ENCODE measurements at regions not wholly inside any gene's neighbourhood (a gene's known extent, or its start where the extent isn't known, plus 50 kb on each side); places are given as distances from the start of the nearest gene placed in this dataset.

DNA sequence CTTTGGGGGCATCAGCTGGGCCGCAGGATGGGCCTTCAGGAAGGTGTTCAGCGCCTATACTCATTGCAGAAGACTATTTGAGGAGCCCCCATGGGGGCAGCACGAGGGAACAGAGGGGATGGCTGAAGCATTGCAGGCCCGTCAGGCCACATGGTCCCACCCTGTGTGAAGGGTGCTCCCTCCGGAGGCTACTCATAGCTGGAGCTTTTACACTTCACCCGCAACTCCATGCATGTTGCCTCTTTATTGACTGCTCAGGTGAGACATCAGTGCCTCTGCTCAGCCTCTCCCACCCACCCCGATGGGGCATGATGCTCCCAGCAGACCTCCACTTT, 1500.9 kb downstream of the TBC1D22A start:
- DNase-seq, result no peak

DNA sequence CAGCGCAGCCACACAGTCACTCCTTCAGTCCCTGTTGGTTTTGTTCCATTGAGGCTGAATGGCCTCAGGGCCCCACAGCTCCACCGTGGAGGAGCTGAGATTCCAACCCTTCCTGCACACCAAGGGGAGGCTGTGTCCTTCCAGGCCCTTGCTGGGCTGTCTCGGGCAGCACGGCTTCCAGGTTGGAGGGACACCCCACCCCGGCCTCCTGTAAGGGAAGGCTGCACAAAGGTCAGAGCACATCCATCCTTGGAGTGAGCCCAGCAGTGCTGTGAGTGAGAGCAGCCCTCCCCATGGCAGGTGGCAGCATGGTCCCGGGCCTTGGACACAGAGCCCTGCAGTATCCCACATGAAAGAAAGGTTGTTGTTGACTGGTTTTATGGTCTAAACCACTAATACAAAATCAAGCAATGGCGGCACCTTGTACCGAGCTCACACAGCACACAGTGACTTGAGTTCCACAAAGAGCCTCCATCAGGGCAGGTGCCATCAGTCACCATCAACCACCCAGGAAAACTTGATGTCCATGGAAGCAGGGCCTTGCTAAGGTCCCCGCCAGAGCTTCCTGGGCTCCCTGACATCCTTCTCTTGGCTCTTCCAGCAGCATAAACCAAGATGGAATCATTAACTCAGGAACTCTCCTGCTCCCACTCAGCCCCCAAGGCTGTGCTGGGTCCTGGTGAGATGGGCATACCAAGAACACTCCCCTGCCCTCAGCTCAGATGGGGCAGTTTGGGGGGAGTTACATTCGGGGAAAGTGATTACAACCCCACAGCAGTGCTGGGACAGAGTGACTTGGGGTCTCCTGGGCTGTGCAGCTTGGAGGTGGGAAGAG, 1500.4 kb downstream of the TBC1D22A start:
- DNase-seq, result no peak

GRCh38 chr22:48261706-48262105, 1499.3 kb downstream of the TBC1D22A start:
- no peak for DNase-seq

- DNase-seq, result no peak
Observed at GRCh38 chr22:48261048-48261621, 1498.7 kb downstream of the TBC1D22A start.

GRCh38 chr22:48259991-48260670, 1497.7 kb downstream of the TBC1D22A start:
- DNase-seq, result no peak

GRCh38 chr22:48258811-48259210, 1496.4 kb downstream of the TBC1D22A start:
- no peak for DNase-seq

- DNase-seq, result no peak
Observed at GRCh38 chr22:48258064-48258701, 1495.7 kb downstream of the TBC1D22A start.

DNA sequence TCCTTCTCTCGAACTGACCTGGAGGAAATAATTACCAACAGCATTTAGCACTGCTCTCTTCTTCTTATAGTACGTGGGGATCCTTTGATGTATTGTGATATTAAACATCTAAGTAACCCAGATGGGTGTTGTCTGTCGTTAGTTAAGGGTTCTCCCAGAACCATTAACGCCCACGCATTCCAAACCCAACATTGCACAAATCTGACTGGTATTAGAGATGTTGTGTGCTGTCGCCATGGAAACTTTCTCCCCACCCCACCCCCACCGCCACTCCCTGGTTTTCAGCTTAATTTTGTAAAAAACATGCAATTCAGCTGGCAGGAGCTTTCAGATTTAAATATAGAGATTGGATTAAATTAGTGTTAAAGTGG, 1495.2 kb downstream of the TBC1D22A start:
- no peak for DNase-seq

- no peak for DNase-seq
Observed at GRCh38 chr22:48256776-48257684, 1494.6 kb downstream of the TBC1D22A start.

GRCh38 chr22:48256041-48256739, 1493.7 kb downstream of the TBC1D22A start:
- no peak for DNase-seq

GRCh38 chr22:48254311-48254873, 1491.9 kb downstream of the TBC1D22A start:
- no peak for DNase-seq

- DNase-seq, result no peak
Observed at GRCh38 chr22:48253573-48253972, 1491.1 kb downstream of the TBC1D22A start.

DNA sequence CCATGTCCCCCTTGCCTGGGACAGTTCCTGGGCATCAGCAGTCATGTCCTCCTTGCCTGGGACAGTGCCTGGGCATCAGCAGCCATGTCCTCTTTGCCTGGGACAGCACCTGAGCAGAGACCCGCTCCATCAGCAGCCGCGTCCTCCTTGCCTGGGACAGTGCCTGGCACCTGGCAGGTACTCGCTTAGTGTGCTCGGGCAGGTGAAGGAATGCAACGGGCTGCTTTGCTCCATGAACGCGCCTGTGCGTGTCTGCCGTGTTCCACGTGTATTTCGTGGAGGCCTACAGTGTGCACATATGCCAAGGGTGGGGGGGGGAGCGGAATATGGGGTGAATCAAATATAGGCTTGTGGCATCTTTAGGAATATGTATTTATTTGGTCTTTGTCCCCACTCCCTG, 1490.7 kb downstream of the TBC1D22A start:
- DNase-seq, result no peak

DNA sequence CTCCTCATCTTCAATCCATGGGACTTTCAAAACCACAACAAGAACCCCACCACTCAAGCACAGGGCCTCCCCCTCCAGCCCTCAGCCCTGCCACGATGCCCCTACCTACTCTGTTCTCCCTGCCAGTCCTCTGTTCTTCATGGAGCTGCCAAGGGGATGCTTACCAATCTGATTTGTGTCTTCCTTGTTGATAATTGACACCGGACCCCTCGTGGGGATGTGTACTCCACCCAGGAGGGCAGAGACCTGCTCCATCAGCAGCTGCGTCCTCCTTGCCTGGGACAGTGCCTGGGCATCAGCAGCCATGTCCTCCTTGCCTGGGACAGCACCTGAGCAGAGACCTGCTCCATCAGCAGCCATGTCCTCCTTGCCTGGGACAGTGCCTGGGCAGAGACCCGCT, 1489.2 kb downstream of the TBC1D22A start:
- no peak for DNase-seq

- no peak for DNase-seq
Observed at GRCh38 chr22:48250937-48251530, 1488.6 kb downstream of the TBC1D22A start.

- no peak for DNase-seq
Observed at GRCh38 chr22:48250286-48250895, 1487.9 kb downstream of the TBC1D22A start.

DNA sequence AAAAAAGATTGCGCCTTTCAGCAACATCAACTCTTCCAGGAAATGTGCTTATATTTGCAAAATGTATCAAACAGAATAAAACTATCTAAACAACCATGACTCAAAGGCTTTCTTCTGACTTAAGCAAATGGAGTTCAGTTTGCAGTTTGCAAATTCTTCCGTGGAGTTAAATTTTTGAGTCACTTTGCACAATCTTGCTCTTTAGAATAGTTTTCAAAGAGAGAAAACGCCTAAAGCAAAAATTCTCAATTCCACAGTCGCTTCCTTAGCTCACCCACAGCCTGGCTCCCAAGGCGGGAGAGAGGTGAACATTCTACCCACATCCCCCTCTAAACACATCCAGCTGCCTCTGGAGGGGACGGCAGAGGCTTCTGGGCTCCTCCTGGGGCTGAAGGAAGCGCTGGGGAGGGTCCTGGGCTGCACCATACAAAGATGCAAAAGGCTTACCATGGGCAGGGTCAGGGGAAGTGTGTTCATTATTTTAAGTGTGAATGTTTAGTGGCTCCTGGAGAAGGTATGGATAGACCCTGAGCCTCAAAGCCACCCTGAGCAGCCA, 1487.3 kb downstream of the TBC1D22A start:
- no peak for DNase-seq

- no peak for DNase-seq
Observed at GRCh38 chr22:48248901-48249455, 1486.5 kb downstream of the TBC1D22A start.

- no peak for DNase-seq
Observed at GRCh38 chr22:48247829-48248228, 1485.4 kb downstream of the TBC1D22A start.
